Neural cell (in vitro differentiated cells): ENCODE measurements at regions not wholly inside any gene's neighbourhood (a gene's known extent, or its start where the extent isn't known, plus 50 kb on each side); places are given as distances from the start of the nearest gene placed in this dataset.

Experiments
- CTCF ChIP-seq: fragments of 450-650 bp; IDR thresholded peaks from 2 replicates; pipeline ENCODE4 v1.5.1; 2014; ENCODE audit warnings: antibody characterized with exemption, mild to moderate bottlenecking, moderate library complexity; ENCODE audit not compliant: poor library complexity, severe bottlenecking
- EP300 ChIP-seq: fragments of 450-650 bp; conservative IDR thresholded peaks from 2 replicates; pipeline ENCODE4 v1.6.1; 2014; ENCODE audit warnings: antibody characterized with exemption, mild to moderate bottlenecking, moderate library complexity; ENCODE audit not compliant: poor library complexity, severe bottlenecking
- EZH2 ChIP-seq: fragments of 200-600, 300-800 bp; shearing (Covaris generic), sonication (generic); IDR thresholded peaks from 2 replicates; pipeline ENCODE4 v1.6.1; 2014; ENCODE audit warnings: antibody characterized with exemption, low read length, borderline replicate concordance, mild to moderate bottlenecking; ENCODE audit not compliant: insufficient read depth, poor library complexity, severe bottlenecking
- MXI1 ChIP-seq: fragments of 450-650 bp; conservative IDR thresholded peaks from 2 replicates; pipeline ENCODE4 v1.6.1; 2014; ENCODE audit warnings: antibody characterized with exemption, mild to moderate bottlenecking; ENCODE audit not compliant: poor library complexity, severe bottlenecking
- POLR2AphosphoS5 ChIP-seq: IDR thresholded peaks from 2 replicates; pipeline ENCODE4 v1.6.1; 2012
- RAD21 ChIP-seq: fragments of 450-650 bp; conservative IDR thresholded peaks from 2 replicates; pipeline ENCODE4 v1.6.1; 2014; ENCODE audit warnings: antibody characterized with exemption, mild to moderate bottlenecking, moderate library complexity
- REST ChIP-seq: IDR thresholded peaks from 2 replicates; pipeline ENCODE4 v1.6.1; 2012; ENCODE audit warnings: borderline replicate concordance
- SMC3 ChIP-seq: fragments of 450-650 bp; conservative IDR thresholded peaks from 2 replicates; pipeline ENCODE4 v1.6.1; 2014; ENCODE audit warnings: antibody characterized with exemption, mild to moderate bottlenecking, moderate library complexity; ENCODE audit not compliant: poor library complexity
- TAF1 ChIP-seq: IDR thresholded peaks from 2 replicates; pipeline ENCODE4 v1.6.1; 2012; ENCODE audit warnings: low read depth

- TF ChIP-seq EZH2 = no peak
- TF ChIP-seq CTCF = no peak
- no peak for TF ChIP-seq EP300
- TF ChIP-seq REST = no peak
- TF ChIP-seq MXI1 = no peak
- no peak for TF ChIP-seq TAF1
- TF ChIP-seq POLR2AphosphoS5 = no peak
- no peak for TF ChIP-seq RAD21
- TF ChIP-seq SMC3 = no peak
These were observed 1092.8 kb downstream of the PCDH9 start for GRCh38 chr13:66137384-66137783.
